ENCODE measurements at regions not wholly inside any gene's neighbourhood (a gene's known extent, or its start where the extent isn't known, plus 50 kb on each side); places are given as distances from the start of the nearest gene placed in this dataset.

DNA sequence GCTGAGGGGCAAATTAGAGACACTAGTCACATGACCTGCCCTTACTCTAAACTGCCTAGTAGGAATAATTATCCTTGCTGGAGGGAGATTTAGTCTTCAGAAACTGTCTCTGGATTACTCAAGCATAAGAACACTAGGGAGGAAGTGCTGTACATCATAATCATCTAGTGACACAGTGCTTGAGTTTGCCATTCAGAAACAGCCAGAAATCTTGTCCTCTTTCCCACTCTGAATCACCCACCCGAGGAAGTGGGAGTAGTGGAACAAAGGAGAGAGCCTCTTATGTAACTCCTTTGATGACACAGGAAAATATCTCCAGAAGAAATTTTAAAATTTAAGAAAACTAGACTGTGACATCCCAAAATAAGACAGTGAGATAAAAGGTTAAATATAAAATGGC, 69.3 kb upstream of the PCDH19 start:
- TF ChIP-seq TAF1 (IDR thresholded peaks at IDR 0.05; ENCODE audit: borderline replicate concordance, low read depth, low read length) (no peak), POLR2A (IDR thresholded peaks at IDR 0.05; ENCODE audit: low read depth, low read length) (no peak), POLR2AphosphoS5 (IDR thresholded peaks at IDR 0.05; ENCODE audit: low read depth, low read length) (no peak)

Measured in GM12892 (cell line).